HG02973 (cell line): ENCODE measurements at regions not wholly inside any gene's neighbourhood (a gene's known extent, or its start where the extent isn't known, plus 50 kb on each side); places are given as distances from the start of the nearest gene placed in this dataset.
A peak's percentile ranks its signal among the peaks of the same experiment; 100 is the strongest.
"Not testable (repeated sequence)": the region's sequence is repeated elsewhere in the genome, so short reads cannot be mapped to it uniquely, and the experiment has no call there.

ENCODE experiments used
- ATAC-seq: cut with Tn5 transposase; IDR thresholded peaks from one replicate; pipeline ENCODE4 v1.9.1; 2021; ENCODE audit warnings: moderate library complexity; ENCODE audit not compliant: unreplicated experiment

GRCh38 chr6:18586133-18586532 is 199.0 kb downstream of the RNF144B start:
- ATAC-seq = no peak

- peak; percentile 78 for ATAC-seq
Observed at GRCh38 chr6:18595774-18596530, 208.8 kb downstream of the RNF144B start.

- ATAC-seq = no peak
Observed at GRCh38 chr6:18596531-18596835, 209.3 kb downstream of the RNF144B start.

DNA sequence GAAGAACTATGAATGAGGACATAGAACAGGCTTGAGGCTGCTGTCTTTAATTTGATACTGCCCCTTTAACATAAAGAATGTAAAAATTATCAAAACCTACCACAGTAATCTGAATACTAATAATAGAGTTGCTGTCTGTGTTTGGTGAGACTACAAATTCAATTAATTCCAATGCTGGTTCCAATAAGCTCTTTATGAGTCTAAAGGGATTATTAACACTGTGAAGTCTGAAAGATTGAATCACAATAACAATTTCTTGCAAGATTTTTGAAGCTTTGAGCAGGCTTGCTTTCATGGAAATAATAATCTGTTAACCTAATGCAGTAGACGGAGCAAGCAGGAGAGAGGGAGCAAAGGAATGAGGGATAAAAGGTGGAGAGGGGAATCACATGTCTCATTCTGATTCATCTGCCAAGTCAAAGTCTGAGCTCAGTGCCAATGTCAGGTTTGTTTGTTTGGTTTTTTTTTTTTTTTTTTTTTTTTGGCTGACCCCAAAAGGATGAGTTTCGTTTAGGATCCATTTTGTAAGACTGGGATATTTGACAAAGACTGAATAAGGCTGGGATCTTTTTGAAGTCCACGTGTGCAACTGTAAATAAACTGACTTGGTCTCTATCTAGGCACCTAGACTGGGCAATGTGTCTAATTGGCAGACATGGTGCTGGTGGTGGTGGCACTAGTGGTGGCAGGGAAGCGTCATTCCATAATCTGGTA is 211.6 kb downstream of the RNF144B start:
- ATAC-seq = no peak

DNA sequence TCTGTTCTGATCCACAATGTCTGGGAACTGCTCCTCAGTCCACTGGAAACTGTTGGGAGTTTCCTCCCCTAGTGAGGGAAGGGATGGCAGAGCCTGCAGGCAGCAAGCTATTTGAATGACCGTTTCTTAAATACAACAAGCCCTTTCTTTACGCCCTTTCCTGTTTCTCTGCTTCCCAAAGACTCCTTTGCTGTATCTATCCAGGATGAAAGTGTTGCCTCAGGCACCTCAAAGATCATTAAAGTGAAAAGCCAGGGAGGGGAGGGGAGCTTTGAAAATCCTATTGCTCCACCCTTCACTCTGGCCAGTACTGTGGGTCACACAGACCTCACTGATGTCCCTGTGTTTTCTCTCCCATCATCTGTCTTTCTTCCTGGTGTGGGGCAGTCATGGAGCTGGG is 213.1 kb downstream of the RNF144B start:
- no peak for ATAC-seq

- no peak for ATAC-seq
Observed at GRCh38 chr6:18601516-18602020, 214.4 kb downstream of the RNF144B start.

GRCh38 chr6:18602931-18603330 is 215.8 kb downstream of the RNF144B start:
- no peak for ATAC-seq

- ATAC-seq = no peak
Observed at GRCh38 chr6:18603361-18603760, 216.2 kb downstream of the RNF144B start.

DNA sequence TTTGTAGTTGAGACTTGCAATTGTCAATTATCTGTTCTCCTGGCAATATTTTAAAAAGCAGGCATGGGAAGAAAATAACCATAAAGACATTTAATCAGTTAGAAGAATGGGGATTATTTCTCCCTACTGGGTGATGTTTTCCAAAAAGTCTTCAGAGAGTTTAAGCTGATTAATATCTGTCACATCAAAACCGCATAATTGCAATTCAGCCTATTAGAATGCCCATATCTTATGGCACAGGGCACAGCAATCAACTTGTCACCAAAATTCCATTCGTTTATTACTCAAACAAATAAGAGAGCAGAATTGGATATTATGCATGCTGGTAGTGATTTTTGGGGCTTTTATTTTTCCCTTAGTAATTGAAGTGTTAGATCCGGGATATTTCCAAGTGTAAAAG is 218.7 kb downstream of the RNF144B start:
- ATAC-seq = no peak

GRCh38 chr6:18609715-18610114 is 222.6 kb downstream of the RNF144B start:
- no peak for ATAC-seq

DNA sequence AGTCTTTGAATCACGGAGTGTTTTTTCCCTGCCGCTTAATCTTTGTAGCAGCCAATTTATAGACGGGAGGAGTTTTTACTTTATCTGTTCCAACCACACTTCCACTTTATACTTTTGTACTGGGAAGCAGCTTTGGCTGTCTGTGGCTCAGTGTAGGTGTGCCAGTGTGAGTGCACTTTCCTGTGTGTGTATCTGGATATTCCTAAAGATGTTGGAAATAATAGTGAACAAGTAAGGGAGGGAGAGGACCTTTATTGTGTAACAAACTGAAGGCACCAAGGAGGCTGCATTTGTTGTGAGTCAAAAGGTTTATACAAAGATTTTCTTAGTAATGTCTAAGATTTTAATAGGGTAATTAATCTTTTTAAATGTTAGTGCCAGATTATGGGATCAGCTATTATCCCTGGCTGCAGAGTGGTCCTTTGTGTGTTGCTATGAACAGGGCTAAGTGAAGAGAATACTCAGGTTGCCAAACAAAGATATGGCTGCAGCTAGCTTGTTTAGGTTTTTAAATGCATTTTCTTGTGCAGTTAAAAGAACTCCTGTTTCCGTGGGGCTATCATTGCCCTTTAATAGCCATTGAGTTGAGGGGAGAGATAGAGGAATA is 226.3 kb downstream of the RNF144B start:
- no peak for ATAC-seq

DNA sequence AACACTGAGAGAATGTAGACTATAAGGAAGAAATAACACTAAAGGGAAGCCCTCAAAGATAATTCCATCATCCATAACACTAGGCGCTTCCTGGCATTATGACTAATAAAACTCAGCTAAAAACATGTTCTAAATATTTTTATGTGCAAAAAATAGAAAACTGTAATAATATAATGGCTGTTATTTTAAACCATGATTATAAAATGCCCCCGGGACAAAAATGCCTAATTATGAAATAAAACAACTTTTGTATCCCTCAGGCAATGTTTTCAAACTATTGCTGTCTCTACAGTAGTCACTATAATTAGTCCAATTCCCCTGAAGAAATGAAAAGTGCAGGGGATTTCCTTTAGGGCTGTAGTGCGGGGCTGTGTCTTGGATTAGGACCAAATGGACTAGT is 242.4 kb downstream of the RNF144B start:
- ATAC-seq = no peak

GRCh38 chr6:18632670-18633410 is 245.7 kb downstream of the RNF144B start:
- ATAC-seq = no peak

DNA sequence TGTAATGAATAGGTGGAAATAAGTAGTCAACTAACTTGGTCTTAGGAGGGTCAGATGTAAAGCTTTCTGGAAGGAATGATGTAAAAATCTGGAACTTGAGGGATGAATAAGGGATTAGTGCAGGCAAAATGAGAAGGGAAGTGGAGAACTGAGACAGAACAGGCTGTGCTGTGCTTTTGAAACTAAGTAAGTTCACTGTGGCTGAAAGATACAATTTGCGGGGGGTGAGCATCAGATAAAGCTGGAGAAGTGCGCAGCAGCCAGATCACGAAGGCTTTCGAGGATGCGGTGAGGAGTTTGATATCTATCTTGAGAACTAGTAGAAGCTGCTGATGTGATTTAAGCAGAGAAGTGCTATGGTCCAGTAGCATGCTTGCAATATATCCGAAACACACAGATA is 247.8 kb downstream of the RNF144B start:
- ATAC-seq = no peak

GRCh38 chr6:18640134-18640533 is 253.0 kb downstream of the RNF144B start:
- no peak for ATAC-seq

DNA sequence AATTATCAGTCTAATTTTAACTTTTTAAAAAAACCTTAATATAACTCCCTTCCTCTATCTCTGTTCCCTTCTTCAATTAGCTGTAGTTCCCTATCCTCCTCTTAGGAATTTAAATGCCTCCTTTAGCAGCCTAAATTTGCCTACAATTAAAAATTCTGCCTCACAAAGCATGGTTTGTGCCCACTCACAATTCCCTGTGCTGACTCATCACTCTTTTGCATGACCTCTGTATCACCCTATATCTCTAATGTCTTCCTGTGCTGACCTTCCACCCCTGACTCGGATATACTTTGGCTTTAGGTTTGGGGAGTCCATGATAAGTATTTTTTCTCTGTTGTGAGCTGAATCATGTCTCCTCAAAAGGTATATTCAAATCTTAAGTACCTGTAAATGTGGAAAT is 253.6 kb downstream of the RNF144B start:
- ATAC-seq = no peak

DNA sequence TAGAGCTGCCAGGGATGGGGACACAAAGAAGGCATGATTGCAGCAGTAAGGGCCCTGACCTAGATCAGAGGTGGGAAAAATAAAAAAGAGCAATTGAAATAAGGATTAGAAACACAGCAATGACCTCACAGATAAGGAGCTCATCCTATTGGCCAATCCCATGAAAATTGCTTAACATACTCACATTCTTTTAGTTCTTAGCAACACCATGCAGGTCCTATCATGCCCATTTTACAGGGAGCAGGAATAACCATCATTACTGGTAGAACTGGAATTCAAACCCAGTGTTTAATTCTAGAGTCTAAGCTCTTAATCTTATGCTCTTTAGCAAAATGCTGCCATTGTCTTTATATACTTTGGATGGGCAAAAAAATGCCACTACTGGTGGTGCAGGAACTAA is 267.7 kb downstream of the RNF144B start:
- no peak for ATAC-seq

DNA sequence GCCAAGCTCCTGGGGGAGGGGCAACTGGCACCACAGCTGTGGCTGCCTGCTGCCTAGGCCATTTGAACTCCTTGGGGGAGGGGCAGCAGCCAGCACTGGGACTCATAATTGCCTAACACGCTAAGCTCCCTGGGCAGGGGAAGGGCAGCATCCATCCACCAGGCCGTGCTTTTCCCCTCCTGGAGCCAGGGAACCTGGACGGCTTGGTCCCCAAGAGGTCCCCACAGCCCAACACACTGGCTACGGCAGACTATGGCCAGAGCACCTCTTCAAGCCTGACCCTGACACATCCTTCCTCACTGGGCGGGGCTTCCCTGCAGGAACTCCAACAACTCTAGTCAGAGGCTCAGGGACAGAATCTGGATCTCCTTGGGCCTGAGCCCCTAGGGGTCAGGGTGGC is 269.4 kb downstream of the RNF144B start:
- no peak for ATAC-seq

GRCh38 chr6:18659994-18660393 is 272.8 kb downstream of the RNF144B start:
- ATAC-seq = not testable (repeated sequence)

DNA sequence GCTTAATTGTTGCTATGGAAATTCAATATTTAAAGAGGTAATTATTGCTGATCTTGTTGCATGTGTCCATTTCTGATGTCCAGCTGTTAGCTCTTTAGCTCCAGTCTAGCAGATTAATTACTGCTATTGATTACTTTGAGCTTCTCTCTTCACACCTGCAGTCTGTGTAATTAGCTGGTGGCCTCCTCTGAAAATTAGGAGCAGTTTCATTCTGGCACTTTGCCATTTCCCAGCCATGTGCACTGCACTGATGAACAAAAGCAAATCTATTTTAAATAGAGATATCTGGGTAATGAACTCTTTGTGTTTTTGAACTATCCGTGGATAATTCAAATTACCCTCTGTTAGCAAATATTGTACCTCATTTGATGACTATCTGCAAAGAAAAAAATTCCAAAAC is 275.9 kb downstream of the RNF144B start:
- no peak for ATAC-seq

DNA sequence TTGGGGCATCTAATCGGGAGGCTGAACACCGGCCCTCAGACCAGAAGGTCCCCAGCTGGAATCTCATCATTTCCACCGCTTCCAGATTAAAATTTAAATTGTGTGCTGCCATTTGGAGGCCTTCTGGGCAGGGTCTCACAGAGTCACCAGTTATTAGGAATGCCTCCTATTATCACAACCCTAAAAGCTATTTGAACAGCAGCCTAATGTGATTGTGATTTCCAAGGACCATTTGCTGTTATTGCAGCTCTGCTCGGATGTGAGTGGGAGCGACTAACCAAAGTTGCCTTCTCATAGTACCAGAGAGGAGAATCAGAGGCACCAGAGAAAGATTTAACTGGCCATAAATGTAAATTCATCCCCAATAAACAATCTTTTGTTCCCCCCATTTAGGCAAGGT is 277.3 kb downstream of the RNF144B start:
- no peak for ATAC-seq
